Right lung (tissue), 2 donors: ENCODE measurements at regions not wholly inside any gene's neighbourhood (a gene's known extent, or its start where the extent isn't known, plus 50 kb on each side); places are given as distances from the start of the nearest gene placed in this dataset.
"Not testable (repeated sequence)": the region's sequence is repeated elsewhere in the genome, so short reads cannot be mapped to it uniquely, and the experiment has no call there.

Experiments
- DNase-seq, 2 donors: peaks; one replicate each; pipeline ENCODE4 v3.0.0-alpha.2; 2013

- DNase-seq, result not testable (repeated sequence)
Measured at GRCh38 chr14:101266441-101266840, 294.9 kb upstream of the DIO3 start.

GRCh38 chr14:101273091-101273490 is 288.2 kb upstream of the DIO3 start:
- DNase-seq, result no peak

GRCh38 chr14:101276309-101277091 is 284.8 kb upstream of the DIO3 start:
- no peak for DNase-seq

- no peak for DNase-seq
Measured at GRCh38 chr14:101282418-101282817, 278.9 kb upstream of the DIO3 start.

GRCh38 chr14:101284711-101285110 is 276.6 kb upstream of the DIO3 start:
- no peak for DNase-seq

GRCh38 chr14:101286271-101287018 is 274.9 kb upstream of the DIO3 start:
- no peak for DNase-seq

- DNase-seq, result peak; percentile 42
Measured at GRCh38 chr14:101288436-101289229, 272.7 kb upstream of the DIO3 start.

- no peak for DNase-seq
Measured at GRCh38 chr14:101289230-101289690, 272.0 kb upstream of the DIO3 start.

- DNase-seq, result no peak
Measured at GRCh38 chr14:101289911-101290310, 271.4 kb upstream of the DIO3 start.

GRCh38 chr14:101290611-101291010 is 270.7 kb upstream of the DIO3 start:
- DNase-seq, result no peak

GRCh38 chr14:101291390-101291789 is 269.9 kb upstream of the DIO3 start:
- no peak for DNase-seq

- DNase-seq, result no peak
Measured at GRCh38 chr14:101292448-101292847, 268.8 kb upstream of the DIO3 start.

- no peak for DNase-seq
Measured at GRCh38 chr14:101293605-101294004, 267.7 kb upstream of the DIO3 start.

- DNase-seq, result no peak
Measured at GRCh38 chr14:101294136-101294535, 267.2 kb upstream of the DIO3 start.

- not testable (repeated sequence) for DNase-seq
Measured at GRCh38 chr14:101299781-101300180, 261.5 kb upstream of the DIO3 start.

- no peak for DNase-seq
Measured at GRCh38 chr14:101301011-101301410, 260.3 kb upstream of the DIO3 start.

GRCh38 chr14:101307162-101307561 is 254.1 kb upstream of the DIO3 start:
- DNase-seq, result not testable (repeated sequence)

- DNase-seq, result not testable (repeated sequence)
Measured at GRCh38 chr14:101311186-101311585, 250.1 kb upstream of the DIO3 start.

GRCh38 chr14:101313268-101313667 is 248.0 kb upstream of the DIO3 start:
- no peak for DNase-seq

GRCh38 chr14:101315802-101316296 is 245.4 kb upstream of the DIO3 start:
- DNase-seq, result no peak

GRCh38 chr14:101318271-101318670 is 243.0 kb upstream of the DIO3 start:
- no peak for DNase-seq

- no peak for DNase-seq
Measured at GRCh38 chr14:101320396-101320795, 240.9 kb upstream of the DIO3 start.
